Smooth muscle cell (in vitro differentiated cells): ENCODE measurements at regions not wholly inside any gene's neighbourhood (a gene's known extent, or its start where the extent isn't known, plus 50 kb on each side); places are given as distances from the start of the nearest gene placed in this dataset.

Experiments used
- DNase-seq: peaks from one replicate; lab custom pipeline; 2025; ENCODE audit not compliant: unreplicated experiment; lab: John Stamatoyannopoulos, UW
- H2AFZ ChIP-seq: fragments of 200-600 bp; sonication (generic); 2 replicates; pipeline ENCODE4 v1.6.0; 2016; ENCODE audit warnings: antibody characterized with exemption, low read depth, mild to moderate bottlenecking
- H3F3A ChIP-seq: fragments of 200-600 bp; sonication (generic); 2 replicates; pipeline ENCODE4 v1.6.0; 2017; ENCODE audit warnings: antibody characterized with exemption, low read depth
- H3K27ac ChIP-seq: fragments of 200-600 bp; sonication (generic); 2 replicates; pipeline ENCODE4 v1.5.1; 2016; ENCODE audit warnings: low read depth, mild to moderate bottlenecking
- H3K27me3 ChIP-seq: fragments of 200-600 bp; sonication (generic); 2 replicates; pipeline ENCODE4 v1.6.1; 2016; ENCODE audit warnings: low read depth, mild to moderate bottlenecking
- H3K36me3 ChIP-seq: fragments of 200-600 bp; sonication (generic); 2 replicates; pipeline ENCODE4 v1.5.1; 2016; ENCODE audit warnings: low read depth
- H3K4me1 ChIP-seq: fragments of 200-600 bp; sonication (generic); 2 replicates; pipeline ENCODE4 v1.5.1; 2016; ENCODE audit warnings: low read depth
- H3K4me2 ChIP-seq: fragments of 200-600 bp; sonication (generic); 2 replicates; pipeline ENCODE4 v1.6.0; 2016; ENCODE audit warnings: mild to moderate bottlenecking
- H3K4me3 ChIP-seq: fragments of 200-600 bp; sonication (generic); 2 replicates; pipeline ENCODE4 v1.5.1; 2016; ENCODE audit warnings: mild to moderate bottlenecking
- H3K79me2 ChIP-seq: fragments of 200-600 bp; sonication (generic); 2 replicates; pipeline ENCODE4 v1.6.0; 2016; ENCODE audit warnings: low read depth, mild to moderate bottlenecking
- H3K9ac ChIP-seq: fragments of 200-600 bp; sonication (generic); 2 replicates; pipeline ENCODE4 v1.6.0; 2016; ENCODE audit warnings: low read depth
- H3K9me3 ChIP-seq: fragments of 200-600 bp; sonication (generic); replicated peaks from 2 replicates; pipeline ENCODE4 v1.5.1; 2016; ENCODE audit warnings: low read depth
- H4K20me1 ChIP-seq: fragments of 200-600 bp; sonication (generic); 2 replicates; pipeline ENCODE4 v1.6.0; 2016; ENCODE audit warnings: low read depth
- WGBS: methylation state at CpG from one replicate; pipeline ENCODE4 v1.1.7; 2016; ENCODE audit warnings: low lambda C conversion rate; 5-methylcytosine and 5-hydroxymethylcytosine counted together
- TF ChIP-seq, protein P1 (sequence below): fragments of 200-600 bp; sonication (generic); IDR thresholded peaks from 2 replicates; pipeline ENCODE4 v1.5.1; 2017; ENCODE audit warnings: borderline replicate concordance, mild to moderate bottlenecking, antibody characterized with exemption; ENCODE audit not compliant: insufficient read depth, poor library complexity, severe bottlenecking

- DNase-seq: no peak
- Histone ChIP-seq H4K20me1 (no peaks in the 10 kb centered on the region), H3K4me2 (no peak overlapping the region), H3K27me3 (no peaks in the 10 kb centered on the region), H3K9me3 (no peaks in the 10 kb centered on the region), H3K79me2 (no peaks in the 10 kb centered on the region), H2AFZ (no peak overlapping the region), H3K4me3 (no peak overlapping the region), H3K27ac (no peak overlapping the region), H3F3A (no peaks in the 10 kb centered on the region), H3K36me3 (no peaks in the 10 kb centered on the region), H3K9ac (no peak overlapping the region), H3K4me1 (no peaks in the 10 kb centered on the region)
- 88% methylated on average over 2 of the region's 2 CpGs for WGBS
- TF ChIP-seq, protein P1, sequence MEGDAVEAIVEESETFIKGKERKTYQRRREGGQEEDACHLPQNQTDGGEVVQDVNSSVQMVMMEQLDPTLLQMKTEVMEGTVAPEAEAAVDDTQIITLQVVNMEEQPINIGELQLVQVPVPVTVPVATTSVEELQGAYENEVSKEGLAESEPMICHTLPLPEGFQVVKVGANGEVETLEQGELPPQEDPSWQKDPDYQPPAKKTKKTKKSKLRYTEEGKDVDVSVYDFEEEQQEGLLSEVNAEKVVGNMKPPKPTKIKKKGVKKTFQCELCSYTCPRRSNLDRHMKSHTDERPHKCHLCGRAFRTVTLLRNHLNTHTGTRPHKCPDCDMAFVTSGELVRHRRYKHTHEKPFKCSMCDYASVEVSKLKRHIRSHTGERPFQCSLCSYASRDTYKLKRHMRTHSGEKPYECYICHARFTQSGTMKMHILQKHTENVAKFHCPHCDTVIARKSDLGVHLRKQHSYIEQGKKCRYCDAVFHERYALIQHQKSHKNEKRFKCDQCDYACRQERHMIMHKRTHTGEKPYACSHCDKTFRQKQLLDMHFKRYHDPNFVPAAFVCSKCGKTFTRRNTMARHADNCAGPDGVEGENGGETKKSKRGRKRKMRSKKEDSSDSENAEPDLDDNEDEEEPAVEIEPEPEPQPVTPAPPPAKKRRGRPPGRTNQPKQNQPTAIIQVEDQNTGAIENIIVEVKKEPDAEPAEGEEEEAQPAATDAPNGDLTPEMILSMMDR: no peak
Observed at GRCh38 chr2:217469203-217469810, 533.5 kb downstream of the TNS1 start.

GRCh38 chr2:217468042-217468830 lies 534.6 kb downstream of the TNS1 start:
- no peaks in the 10 kb centered on the region for H4K20me1 ChIP-seq
- WGBS: 73% methylated on average over 2 of the region's 2 CpGs
- H3K36me3 ChIP-seq: no peaks in the 10 kb centered on the region
- no peaks in the 10 kb centered on the region for H3K79me2 ChIP-seq
- H3K4me2 ChIP-seq: no peak overlapping the region
- no peak overlapping the region for H3K4me3 ChIP-seq
- no peaks in the 10 kb centered on the region for H3K4me1 ChIP-seq
- H3K27me3 ChIP-seq: no peaks in the 10 kb centered on the region
- H3K27ac ChIP-seq: no peak overlapping the region
- no peak overlapping the region for H3K9ac ChIP-seq
- H3F3A ChIP-seq: no peaks in the 10 kb centered on the region
- H3K9me3 ChIP-seq: no peaks in the 10 kb centered on the region
- TF ChIP-seq, protein P1: no peak
- no peak overlapping the region for H2AFZ ChIP-seq
- DNase-seq: no peak

DNA sequence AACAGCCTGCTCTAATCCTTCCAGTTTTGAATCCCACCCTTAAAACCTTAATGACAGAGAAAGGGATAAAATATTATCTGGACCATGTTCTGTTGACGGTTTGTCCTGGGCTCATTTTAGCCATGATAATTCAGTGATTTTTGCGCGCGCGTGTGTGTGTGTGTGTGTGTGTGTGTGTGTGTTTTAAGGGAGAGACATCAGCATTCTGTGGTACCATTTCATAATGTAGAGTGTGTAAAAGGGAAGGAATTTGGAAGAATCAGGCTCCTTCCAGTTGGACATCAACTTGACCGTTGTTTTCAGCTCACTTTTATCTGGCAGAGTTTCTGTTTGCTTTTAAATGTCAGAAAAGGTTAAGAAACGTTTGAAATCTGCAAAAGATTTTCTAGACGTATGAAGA lies 535.5 kb downstream of the TNS1 start:
- DNase-seq: no peak
- Histone ChIP-seq H2AFZ (no peak overlapping the region), H3K79me2 (no peaks in the 10 kb centered on the region), H3K9ac (no peak overlapping the region), H3K27me3 (no peaks in the 10 kb centered on the region), H3K4me3 (no peak overlapping the region), H4K20me1 (no peaks in the 10 kb centered on the region), H3K4me1 (no peaks in the 10 kb centered on the region), H3K9me3 (no peaks in the 10 kb centered on the region), H3F3A (no peaks in the 10 kb centered on the region), H3K27ac (no peak overlapping the region), H3K4me2 (no peak overlapping the region), H3K36me3 (no peaks in the 10 kb centered on the region)
- TF ChIP-seq, protein P1: no peak
- 70% methylated on average over 8 of the region's 8 CpGs for WGBS
